ENCODE measurements at regions not wholly inside any gene's neighbourhood (a gene's known extent, or its start where the extent isn't known, plus 50 kb on each side); places are given as distances from the start of the nearest gene placed in this dataset.

DNA sequence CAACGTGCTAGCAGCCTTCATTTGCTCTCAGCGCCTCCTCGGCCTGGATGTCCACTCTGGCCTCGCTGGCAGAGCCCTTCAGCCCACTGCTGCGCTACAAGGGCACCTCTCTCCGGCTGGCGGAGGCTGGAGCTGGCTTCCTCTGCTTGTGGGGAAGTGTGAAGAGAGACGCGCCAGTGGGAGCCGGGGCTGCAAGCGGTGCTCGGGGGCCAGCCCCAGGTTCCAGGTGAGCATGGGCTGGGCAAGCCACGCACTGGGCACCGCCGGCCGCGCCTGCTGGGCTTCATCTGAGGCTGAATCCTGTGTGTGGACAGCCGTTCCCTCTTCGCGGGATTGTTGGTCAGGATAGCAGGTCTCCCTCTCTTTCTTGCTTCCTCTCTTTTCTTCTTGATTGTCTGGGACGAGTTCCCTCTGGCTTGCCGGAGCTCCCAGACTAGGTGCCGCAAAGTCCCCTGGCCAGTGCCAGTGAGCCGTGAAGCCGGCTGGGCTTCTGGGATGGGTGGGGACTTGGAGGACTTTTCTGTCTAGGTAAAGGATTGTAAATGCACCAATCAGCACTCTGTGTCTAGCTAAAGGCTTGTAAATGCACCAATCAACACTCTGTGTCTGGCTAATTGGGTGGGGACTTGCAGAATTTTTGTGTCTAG is 165.0 kb downstream of the HEPH start:
- Histone ChIP-seq H3K4me3 (ENCODE audit: insufficient read depth, low read depth, low read length) (no peak overlapping the region), H4K8ac (ENCODE audit: low read depth in 2 of 2, low read length in 2 of 2) (no peak overlapping the region), H3K27me3 (ENCODE audit: control insufficient read depth, insufficient read depth, low read length) (no peaks in the 10 kb centered on the region), H4K5ac (ENCODE audit: low read depth, low read length) (no peak overlapping the region), H3K9me3 (ENCODE audit: control insufficient read depth, insufficient read depth, low read length) (no peaks in the 10 kb centered on the region), H3K56ac (ENCODE audit: extremely low read depth, insufficient read depth, low read length) (no peak overlapping the region), H2BK20ac (ENCODE audit: low read depth, low read length) (no peak overlapping the region), H3K79me1 (ENCODE audit: low read depth in 1 of 2, low read length in 2 of 2) (no peaks in the 10 kb centered on the region), H3K18ac (ENCODE audit: low read depth, low read length) (no peak overlapping the region), H4K91ac (ENCODE audit: insufficient read depth, low read depth, low read length) (no peak overlapping the region), H3K9me1 (ENCODE audit: insufficient read depth, low read length) (no peaks in the 10 kb centered on the region), H3K23ac (ENCODE audit: low read depth, low read length) (no peak overlapping the region), H3K36me3 (ENCODE audit: control insufficient read depth, insufficient read depth, low read length) (no peaks in the 10 kb centered on the region), H2AFZ (replicated peaks; ENCODE audit: low read length, poor library complexity) (no peak overlapping the region), H3K14ac (replicated peaks; ENCODE audit: low read depth, low read length) (no peak overlapping the region), H2BK5ac (ENCODE audit: low read depth, low read length, poor library complexity, severe bottlenecking) (no peak overlapping the region), H2AK5ac (ENCODE audit: low read depth, low read length) (no peak overlapping the region), H2BK15ac (ENCODE audit: low read depth, low read length) (no peak overlapping the region), H3K9ac (ENCODE audit: low read depth, low read length) (no peak overlapping the region), H3K4me2 (ENCODE audit: low read depth, low read length) (no peak overlapping the region), H4K20me1 (ENCODE audit: insufficient read depth, low read length) (no peaks in the 10 kb centered on the region), H3K4me1 (ENCODE audit: control insufficient read depth, insufficient read depth, low read length) (no peaks in the 10 kb centered on the region), H2AK9ac (replicated peaks; ENCODE audit: low read depth, low read length, poor library complexity) (no peak overlapping the region), H3K27ac (ENCODE audit: insufficient read depth, low read length) (no peak overlapping the region), H3K4ac (ENCODE audit: low read depth, low read length) (no peak overlapping the region), H2BK120ac (ENCODE audit: low read depth, low read length) (no peak overlapping the region)
- intact Hi-C loops (cut with micrococcal nuclease) (no loop called here), dilution Hi-C loops (cut with HindIII; ENCODE audit: low sequenced_read_pairs, unreplicated experiment) (no loop called here), in situ Hi-C loops (cut with MboI; ENCODE audit: low sequenced_read_pairs) (no loop called here)
- POLR2A ChIA-PET (ENCODE audit: unreplicated experiment) = no interaction called here
- ATAC-seq (ENCODE audit: low read depth) (no peak), DNase-seq (no peak)
- TF ChIP-seq NFE2L2 (IDR thresholded peaks at IDR 0.05; ENCODE audit: low read depth, low read length) (no peak), RFX5 (IDR thresholded peaks at IDR 0.05; ENCODE audit: low read depth, low read length) (no peak), BHLHE40 (IDR thresholded peaks at IDR 0.05; ENCODE audit: low read depth, low read length) (no peak), CEBPB (IDR thresholded peaks at IDR 0.05; ENCODE audit: low read depth, low read length) (no peak), SMC3 (IDR thresholded peaks at IDR 0.05; ENCODE audit: low read depth, low read length) (no peak), MAFK (IDR thresholded peaks at IDR 0.05; ENCODE audit: low read depth, low read length) (no peak), POLR2A (IDR thresholded peaks at IDR 0.05; ENCODE audit: low read depth, low read length) (no peak), MAZ (IDR thresholded peaks at IDR 0.05; ENCODE audit: borderline replicate concordance, low read depth, low read length) (no peak), RCOR1 (IDR thresholded peaks at IDR 0.05; ENCODE audit: insufficient replicate concordance, low read length) (no peak), FOS (IDR thresholded peaks at IDR 0.05; ENCODE audit: low read depth, low read length) (no peak), CHD1 (IDR thresholded peaks at IDR 0.05; ENCODE audit: low read depth, low read length) (no peak), MXI1 (IDR thresholded peaks at IDR 0.05; ENCODE audit: borderline replicate concordance, low read depth, low read length) (no peak)
- TF ChIP-seq, protein P1, sequence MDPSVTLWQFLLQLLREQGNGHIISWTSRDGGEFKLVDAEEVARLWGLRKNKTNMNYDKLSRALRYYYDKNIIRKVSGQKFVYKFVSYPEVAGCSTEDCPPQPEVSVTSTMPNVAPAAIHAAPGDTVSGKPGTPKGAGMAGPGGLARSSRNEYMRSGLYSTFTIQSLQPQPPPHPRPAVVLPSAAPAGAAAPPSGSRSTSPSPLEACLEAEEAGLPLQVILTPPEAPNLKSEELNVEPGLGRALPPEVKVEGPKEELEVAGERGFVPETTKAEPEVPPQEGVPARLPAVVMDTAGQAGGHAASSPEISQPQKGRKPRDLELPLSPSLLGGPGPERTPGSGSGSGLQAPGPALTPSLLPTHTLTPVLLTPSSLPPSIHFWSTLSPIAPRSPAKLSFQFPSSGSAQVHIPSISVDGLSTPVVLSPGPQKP (IDR thresholded peaks at IDR 0.05; ENCODE audit: borderline replicate concordance, low read depth, low read length) = no peak
- TF ChIP-seq, protein P2, sequence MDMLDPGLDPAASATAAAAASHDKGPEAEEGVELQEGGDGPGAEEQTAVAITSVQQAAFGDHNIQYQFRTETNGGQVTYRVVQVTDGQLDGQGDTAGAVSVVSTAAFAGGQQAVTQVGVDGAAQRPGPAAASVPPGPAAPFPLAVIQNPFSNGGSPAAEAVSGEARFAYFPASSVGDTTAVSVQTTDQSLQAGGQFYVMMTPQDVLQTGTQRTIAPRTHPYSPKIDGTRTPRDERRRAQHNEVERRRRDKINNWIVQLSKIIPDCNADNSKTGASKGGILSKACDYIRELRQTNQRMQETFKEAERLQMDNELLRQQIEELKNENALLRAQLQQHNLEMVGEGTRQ (IDR thresholded peaks at IDR 0.05; ENCODE audit: low read depth, low read length) = no peak
- TF ChIP-seq, protein P3, sequence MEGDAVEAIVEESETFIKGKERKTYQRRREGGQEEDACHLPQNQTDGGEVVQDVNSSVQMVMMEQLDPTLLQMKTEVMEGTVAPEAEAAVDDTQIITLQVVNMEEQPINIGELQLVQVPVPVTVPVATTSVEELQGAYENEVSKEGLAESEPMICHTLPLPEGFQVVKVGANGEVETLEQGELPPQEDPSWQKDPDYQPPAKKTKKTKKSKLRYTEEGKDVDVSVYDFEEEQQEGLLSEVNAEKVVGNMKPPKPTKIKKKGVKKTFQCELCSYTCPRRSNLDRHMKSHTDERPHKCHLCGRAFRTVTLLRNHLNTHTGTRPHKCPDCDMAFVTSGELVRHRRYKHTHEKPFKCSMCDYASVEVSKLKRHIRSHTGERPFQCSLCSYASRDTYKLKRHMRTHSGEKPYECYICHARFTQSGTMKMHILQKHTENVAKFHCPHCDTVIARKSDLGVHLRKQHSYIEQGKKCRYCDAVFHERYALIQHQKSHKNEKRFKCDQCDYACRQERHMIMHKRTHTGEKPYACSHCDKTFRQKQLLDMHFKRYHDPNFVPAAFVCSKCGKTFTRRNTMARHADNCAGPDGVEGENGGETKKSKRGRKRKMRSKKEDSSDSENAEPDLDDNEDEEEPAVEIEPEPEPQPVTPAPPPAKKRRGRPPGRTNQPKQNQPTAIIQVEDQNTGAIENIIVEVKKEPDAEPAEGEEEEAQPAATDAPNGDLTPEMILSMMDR (conservative IDR thresholded peaks at IDR 0.05; ENCODE audit: low read depth, low read length) = no peak
- 89% methylated on average over 5 of the region's 25 CpGs; no CpG with 5 or more reads in 1 of the 2 experiments for WGBS, 2 experiments (ENCODE audit: extremely low coverage in 2 of 2, insufficient read length in 1 of 2)
- BruUV-seq (replicated peaks) = no TSS peak
- CTCF ChIA-PET = no interaction called here
